ENCODE measurements at regions not wholly inside any gene's neighbourhood (a gene's known extent, or its start where the extent isn't known, plus 50 kb on each side); places are given as distances from the start of the nearest gene placed in this dataset.
"Not testable (repeated sequence)": the region's sequence is repeated elsewhere in the genome, so short reads cannot be mapped to it uniquely, and the experiment has no call there.

GRCh38 chr2:136312568-136312967, 194.6 kb upstream of the CXCR4 start:
- not testable (repeated sequence) for H2BK5ac ChIP-seq (ENCODE audit: low read depth, low read length, poor library complexity, severe bottlenecking); DNase-seq; H3K27me3 ChIP-seq (ENCODE audit: control insufficient read depth in 1 of 2, insufficient read depth in 1 of 2, low read length in 2 of 2); H3K9ac ChIP-seq (ENCODE audit: low read length); H3K18ac ChIP-seq (ENCODE audit: low read depth in 1 of 2, low read length in 2 of 2); H2BK120ac ChIP-seq (ENCODE audit: low read depth, low read length); H3K14ac ChIP-seq (ENCODE audit: low read length in 2 of 2); H3K36me3 ChIP-seq (ENCODE audit: control insufficient read depth in 1 of 2, insufficient read depth in 2 of 2, low read depth in 1 of 2, low read length in 2 of 2); H3K4me1 ChIP-seq (ENCODE audit: control insufficient read depth, insufficient read depth, low read depth, low read length); H3K9me3 ChIP-seq (ENCODE audit: control insufficient read depth, low read length); H2BK12ac ChIP-seq (ENCODE audit: low read length in 2 of 2); H3K27ac ChIP-seq (ENCODE audit: low read length, poor library complexity, severe bottlenecking); H2AK5ac ChIP-seq (ENCODE audit: low read length, severe bottlenecking); H3K4me2 ChIP-seq (ENCODE audit: low read length, poor library complexity, severe bottlenecking); H4K91ac ChIP-seq (ENCODE audit: low read length); H3K4me3 ChIP-seq (ENCODE audit: insufficient read depth in 1 of 2, low read depth in 1 of 2, low read length in 2 of 2); H3K23ac ChIP-seq (ENCODE audit: low read length in 2 of 2); H2BK15ac ChIP-seq (ENCODE audit: low read depth, poor library complexity, severe bottlenecking); H3K79me1 ChIP-seq (replicated peaks; ENCODE audit: low read length, poor library complexity, severe bottlenecking); H3K4ac ChIP-seq (ENCODE audit: low read depth in 1 of 2, low read length in 2 of 2); H4K8ac ChIP-seq (ENCODE audit: low read length); H2AFZ ChIP-seq (ENCODE audit: low read depth, low read length)
- WGBS: no CpG with 5 or more reads among the region's 1 CpG

- Histone ChIP-seq H3K9ac (ENCODE audit: low read length) (no peak overlapping the region), H4K91ac (ENCODE audit: low read length) (no peak overlapping the region), H2AFZ (ENCODE audit: low read depth, low read length) (no peak overlapping the region), H2AK5ac (ENCODE audit: low read length, severe bottlenecking) (no peak overlapping the region), H3K4ac (ENCODE audit: low read depth in 1 of 2, low read length in 2 of 2) (no peak overlapping the region), H2BK15ac (ENCODE audit: low read depth, poor library complexity, severe bottlenecking) (no peak overlapping the region), H3K23ac (ENCODE audit: low read length in 2 of 2) (no peak overlapping the region), H3K4me1 (ENCODE audit: control insufficient read depth, insufficient read depth, low read depth, low read length) (no peaks in the 10 kb centered on the region), H3K18ac (ENCODE audit: low read depth in 1 of 2, low read length in 2 of 2) (no peak overlapping the region), H3K27me3 (ENCODE audit: control insufficient read depth in 1 of 2, insufficient read depth in 1 of 2, low read length in 2 of 2) (peaks cover 3 to 7% of the 10 kb centered on the region in 2 experiments), H2BK120ac (ENCODE audit: low read depth, low read length) (no peak overlapping the region), H3K4me2 (ENCODE audit: low read length, poor library complexity, severe bottlenecking) (no peak overlapping the region), H2BK5ac (ENCODE audit: low read depth, low read length, poor library complexity, severe bottlenecking) (no peak overlapping the region), H3K79me1 (replicated peaks; ENCODE audit: low read length, poor library complexity, severe bottlenecking) (no peaks in the 10 kb centered on the region), H2BK12ac (ENCODE audit: low read length in 2 of 2) (no peak overlapping the region), H3K14ac (ENCODE audit: low read length in 2 of 2) (no peak overlapping the region), H3K27ac (ENCODE audit: low read length, poor library complexity, severe bottlenecking) (no peak overlapping the region), H4K8ac (ENCODE audit: low read length) (no peak overlapping the region), H3K36me3 (ENCODE audit: control insufficient read depth in 1 of 2, insufficient read depth in 2 of 2, low read depth in 1 of 2, low read length in 2 of 2) (no peaks in the 10 kb centered on the region), H3K9me3 (ENCODE audit: control insufficient read depth, low read length) (no peaks in the 10 kb centered on the region), H3K4me3 (ENCODE audit: insufficient read depth in 1 of 2, low read depth in 1 of 2, low read length in 2 of 2) (no peak overlapping the region)
- WGBS: 76% methylated on average over 8 of the region's 11 CpGs
- DNase-seq: no peak
Measured at GRCh38 chr2:136310797-136311603, 193.1 kb upstream of the CXCR4 start.

GRCh38 chr2:136310005-136310495, 192.1 kb upstream of the CXCR4 start:
- no peak overlapping the region for H3K18ac ChIP-seq (ENCODE audit: low read depth in 1 of 2, low read length in 2 of 2)

GRCh38 chr2:136308611-136309010, 190.7 kb upstream of the CXCR4 start:
- Histone ChIP-seq H3K4me1 (ENCODE audit: control insufficient read depth, insufficient read depth, low read depth, low read length) (no peaks in the 10 kb centered on the region), H2BK120ac (ENCODE audit: low read depth, low read length) (no peak overlapping the region), H4K91ac (ENCODE audit: low read length) (no peak overlapping the region), H3K14ac (ENCODE audit: low read length in 2 of 2) (no peak overlapping the region), H3K36me3 (ENCODE audit: control insufficient read depth in 1 of 2, insufficient read depth in 2 of 2, low read depth in 1 of 2, low read length in 2 of 2) (no peaks in the 10 kb centered on the region), H3K23ac (ENCODE audit: low read length in 2 of 2) (no peak overlapping the region), H2AK5ac (ENCODE audit: low read length, severe bottlenecking) (no peak overlapping the region), H3K18ac (ENCODE audit: low read depth in 1 of 2, low read length in 2 of 2) (no peak overlapping the region), H3K9ac (ENCODE audit: low read length) (no peak overlapping the region), H3K4me3 (ENCODE audit: insufficient read depth in 1 of 2, low read depth in 1 of 2, low read length in 2 of 2) (no peak overlapping the region), H3K4me2 (ENCODE audit: low read length, poor library complexity, severe bottlenecking) (no peak overlapping the region), H3K27ac (ENCODE audit: low read length, poor library complexity, severe bottlenecking) (no peak overlapping the region), H2AFZ (ENCODE audit: low read depth, low read length) (no peak overlapping the region), H3K79me1 (replicated peaks; ENCODE audit: low read length, poor library complexity, severe bottlenecking) (no peaks in the 10 kb centered on the region), H2BK5ac (ENCODE audit: low read depth, low read length, poor library complexity, severe bottlenecking) (no peak overlapping the region), H3K4ac (ENCODE audit: low read depth in 1 of 2, low read length in 2 of 2) (no peak overlapping the region), H4K8ac (ENCODE audit: low read length) (no peak overlapping the region), H3K9me3 (ENCODE audit: control insufficient read depth, low read length) (no peaks in the 10 kb centered on the region), H2BK15ac (ENCODE audit: low read depth, poor library complexity, severe bottlenecking) (no peak overlapping the region), H3K27me3 (ENCODE audit: control insufficient read depth in 1 of 2, insufficient read depth in 1 of 2, low read length in 2 of 2) (peaks cover 4 to 13% of the 10 kb centered on the region in 2 experiments), H2BK12ac (ENCODE audit: low read length in 2 of 2) (no peak overlapping the region)
- 43% methylated on average over 1 of the region's 1 CpG for WGBS
- no peak for DNase-seq

More at GRCh38 chr2:136310005-136310495, 192.1 kb upstream of the CXCR4 start:
- Histone ChIP-seq H2BK5ac (ENCODE audit: low read depth, low read length, poor library complexity, severe bottlenecking) (no peak overlapping the region), H2AK5ac (ENCODE audit: low read length, severe bottlenecking) (no peak overlapping the region), H3K4ac (ENCODE audit: low read depth in 1 of 2, low read length in 2 of 2) (no peak overlapping the region), H3K4me2 (ENCODE audit: low read length, poor library complexity, severe bottlenecking) (no peak overlapping the region), H3K27me3 (ENCODE audit: control insufficient read depth in 1 of 2, insufficient read depth in 1 of 2, low read length in 2 of 2) (peaks cover 3 to 10% of the 10 kb centered on the region in 2 experiments), H2BK120ac (ENCODE audit: low read depth, low read length) (no peak overlapping the region), H4K91ac (ENCODE audit: low read length) (no peak overlapping the region), H3K14ac (ENCODE audit: low read length in 2 of 2) (no peak overlapping the region), H3K23ac (ENCODE audit: low read length in 2 of 2) (no peak overlapping the region), H2AFZ (ENCODE audit: low read depth, low read length) (no peak overlapping the region), H3K27ac (ENCODE audit: low read length, poor library complexity, severe bottlenecking) (no peak overlapping the region), H3K79me1 (replicated peaks; ENCODE audit: low read length, poor library complexity, severe bottlenecking) (no peaks in the 10 kb centered on the region), H3K4me1 (ENCODE audit: control insufficient read depth, insufficient read depth, low read depth, low read length) (no peaks in the 10 kb centered on the region), H3K9me3 (ENCODE audit: control insufficient read depth, low read length) (no peaks in the 10 kb centered on the region), H3K36me3 (ENCODE audit: control insufficient read depth in 1 of 2, insufficient read depth in 2 of 2, low read depth in 1 of 2, low read length in 2 of 2) (no peaks in the 10 kb centered on the region), H4K8ac (ENCODE audit: low read length) (no peak overlapping the region), H3K4me3 (ENCODE audit: insufficient read depth in 1 of 2, low read depth in 1 of 2, low read length in 2 of 2) (no peak overlapping the region), H2BK12ac (ENCODE audit: low read length in 2 of 2) (no peak overlapping the region), H2BK15ac (ENCODE audit: low read depth, poor library complexity, severe bottlenecking) (no peak overlapping the region), H3K9ac (ENCODE audit: low read length) (no peak overlapping the region)
- 89% methylated on average over 4 of the region's 10 CpGs for WGBS
- no peak for DNase-seq
